ENCODE measurements at regions not wholly inside any gene's neighbourhood (a gene's known extent, or its start where the extent isn't known, plus 50 kb on each side); places are given as distances from the start of the nearest gene placed in this dataset.

- no peak for TF ChIP-seq CTCF (IDR thresholded peaks at IDR 0.05)
- no peak for TF ChIP-seq POLR2A (IDR thresholded peaks at IDR 0.05)
- no peak for TF ChIP-seq EP300 (IDR thresholded peaks at IDR 0.05)
Observed at GRCh38 chr2:220356076-220356475, 728.6 kb downstream of the SLC4A3 start.
